ENCODE measurements at regions not wholly inside any gene's neighbourhood (a gene's known extent, or its start where the extent isn't known, plus 50 kb on each side); places are given as distances from the start of the nearest gene placed in this dataset.

DNA sequence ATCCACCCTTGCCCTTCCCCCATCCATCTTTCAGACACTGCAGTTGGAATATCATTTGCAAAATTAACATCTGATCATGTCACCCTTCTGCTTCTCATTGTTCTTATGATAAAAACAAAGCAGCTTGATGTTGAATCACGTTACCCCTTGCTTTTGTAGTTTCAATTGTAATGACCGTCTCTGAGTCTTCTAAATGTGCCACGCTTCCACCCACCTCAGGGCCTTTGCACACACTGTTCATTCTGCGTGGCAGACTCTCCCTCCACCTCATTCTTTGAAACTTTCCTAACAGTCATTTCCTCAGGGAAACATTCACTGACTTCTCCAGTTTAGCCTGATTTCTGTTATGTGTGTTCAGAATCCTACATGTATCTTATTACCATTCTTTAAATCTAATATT lies 143.6 kb upstream of the LMO4 start:
- Histone ChIP-seq H2AFZ (no peak overlapping the region), H3K9me2 (ENCODE audit: insufficient read depth) (no peaks in the 10 kb centered on the region), H3K79me2 (ENCODE audit: low read depth) (no peaks in the 10 kb centered on the region), H3K27me3 (ENCODE audit: insufficient read depth, low read depth) (no peaks in the 10 kb centered on the region), H4K20me1 (ENCODE audit: insufficient read depth) (no peaks in the 10 kb centered on the region), H3K27ac (no peak overlapping the region), H3K4me2 (no peak overlapping the region), H3K36me3 (ENCODE audit: low read depth) (no peaks in the 10 kb centered on the region), H3F3A (ENCODE audit: insufficient read depth, low read depth) (no peaks in the 10 kb centered on the region), H3K9me3 (ENCODE audit: insufficient read depth, low read depth) (no peaks in the 10 kb centered on the region; the same call in 1 of the 2 replicates), H3K4me1 (replicated peaks; ENCODE audit: insufficient read depth) (peaks cover 14% of the 10 kb centered on the region), H3K4me3 (no peak overlapping the region)
- no peak for DNase-seq
- POLR2A ChIA-PET (ENCODE audit: unreplicated experiment), result no interaction called here
- no peak for TF ChIP-seq EZH2 (IDR thresholded peaks at IDR 0.05; ENCODE audit: low read depth)
- TF ChIP-seq, protein P1, sequence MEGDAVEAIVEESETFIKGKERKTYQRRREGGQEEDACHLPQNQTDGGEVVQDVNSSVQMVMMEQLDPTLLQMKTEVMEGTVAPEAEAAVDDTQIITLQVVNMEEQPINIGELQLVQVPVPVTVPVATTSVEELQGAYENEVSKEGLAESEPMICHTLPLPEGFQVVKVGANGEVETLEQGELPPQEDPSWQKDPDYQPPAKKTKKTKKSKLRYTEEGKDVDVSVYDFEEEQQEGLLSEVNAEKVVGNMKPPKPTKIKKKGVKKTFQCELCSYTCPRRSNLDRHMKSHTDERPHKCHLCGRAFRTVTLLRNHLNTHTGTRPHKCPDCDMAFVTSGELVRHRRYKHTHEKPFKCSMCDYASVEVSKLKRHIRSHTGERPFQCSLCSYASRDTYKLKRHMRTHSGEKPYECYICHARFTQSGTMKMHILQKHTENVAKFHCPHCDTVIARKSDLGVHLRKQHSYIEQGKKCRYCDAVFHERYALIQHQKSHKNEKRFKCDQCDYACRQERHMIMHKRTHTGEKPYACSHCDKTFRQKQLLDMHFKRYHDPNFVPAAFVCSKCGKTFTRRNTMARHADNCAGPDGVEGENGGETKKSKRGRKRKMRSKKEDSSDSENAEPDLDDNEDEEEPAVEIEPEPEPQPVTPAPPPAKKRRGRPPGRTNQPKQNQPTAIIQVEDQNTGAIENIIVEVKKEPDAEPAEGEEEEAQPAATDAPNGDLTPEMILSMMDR (conservative IDR thresholded peaks at IDR 0.05), result no peak
- no TSS peak for BruUV-seq (replicated peaks)
- intact Hi-C loops (cut with micrococcal nuclease; ENCODE audit: unreplicated experiment), result no loop called here
- CTCF ChIA-PET, result no interaction called here

DNA sequence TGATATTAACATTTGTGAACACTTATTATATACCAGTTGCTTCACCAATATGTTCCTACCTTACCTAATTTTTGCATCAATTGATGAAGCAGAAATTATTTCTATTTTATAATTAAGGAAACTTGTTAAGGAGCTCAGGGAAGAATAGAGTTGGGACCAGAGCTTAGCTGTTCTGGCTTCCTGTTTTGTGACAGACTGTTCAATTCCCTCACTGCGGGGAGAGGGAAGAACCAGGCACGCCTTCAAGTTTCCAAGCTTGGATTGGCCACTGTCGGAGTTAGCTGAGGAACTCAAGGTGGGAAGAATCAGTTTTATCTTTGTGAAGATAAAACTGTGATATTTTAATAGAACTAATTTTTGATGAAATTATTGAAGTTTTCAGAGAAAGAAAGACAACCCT lies 142.3 kb upstream of the LMO4 start:
- TF ChIP-seq, protein P1 (conservative IDR thresholded peaks at IDR 0.05), result no peak
- no peak for TF ChIP-seq EZH2 (IDR thresholded peaks at IDR 0.05; ENCODE audit: low read depth)

DNA sequence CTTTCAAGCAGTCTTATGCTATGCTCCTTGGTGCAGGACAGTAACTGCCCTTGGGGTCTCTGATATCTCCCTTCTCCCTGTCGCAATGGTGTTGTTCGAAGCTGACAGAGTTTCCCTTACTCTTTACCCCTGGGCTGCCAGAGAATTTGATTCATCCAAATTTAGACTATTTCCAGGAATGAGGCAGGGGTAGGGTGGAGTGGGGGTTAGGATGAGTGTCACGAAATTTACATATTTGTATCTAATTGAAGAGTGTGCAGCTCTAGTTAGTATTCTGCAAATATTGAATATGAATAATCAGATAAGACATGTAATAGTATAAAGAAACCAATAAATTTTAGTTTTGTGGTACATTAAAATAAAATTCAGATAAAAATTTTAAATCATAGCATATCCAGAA lies 140.0 kb upstream of the LMO4 start:
- CTCF ChIA-PET, result interaction anchor here (0.6 kb wide), 1 partner anchor 1660 kb away, joined by 4 read pairs; no protein-coding TSS in a partner anchor
- Histone ChIP-seq H2AFZ (no peak overlapping the region), H3K9me2 (ENCODE audit: insufficient read depth) (no peaks in the 10 kb centered on the region), H3K27ac (no peak overlapping the region), H3K4me1 (replicated peaks; ENCODE audit: insufficient read depth) (no peaks in the 10 kb centered on the region), H3F3A (ENCODE audit: insufficient read depth, low read depth) (no peaks in the 10 kb centered on the region), H3K9me3 (ENCODE audit: insufficient read depth, low read depth) (no peaks in the 10 kb centered on the region; the same call in 1 of the 2 replicates), H4K20me1 (ENCODE audit: insufficient read depth) (no peaks in the 10 kb centered on the region), H3K4me2 (no peak overlapping the region), H3K79me2 (ENCODE audit: low read depth) (no peaks in the 10 kb centered on the region), H3K27me3 (ENCODE audit: insufficient read depth, low read depth) (no peaks in the 10 kb centered on the region), H3K4me3 (no peak overlapping the region), H3K36me3 (ENCODE audit: low read depth) (no peaks in the 10 kb centered on the region)
- no peak for TF ChIP-seq EZH2 (IDR thresholded peaks at IDR 0.05; ENCODE audit: low read depth)
- TF ChIP-seq, protein P1 (conservative IDR thresholded peaks at IDR 0.05), result no peak
- DNase-seq, result no peak
- POLR2A ChIA-PET (ENCODE audit: unreplicated experiment), result no interaction called here
- intact Hi-C loops (cut with micrococcal nuclease; ENCODE audit: unreplicated experiment), result no loop called here
- no TSS peak for BruUV-seq (replicated peaks)

More for the DNA sequence above, 142.3 kb upstream of the LMO4 start:
- Histone ChIP-seq H3K4me3 (no peak overlapping the region), H3K4me1 (replicated peaks; ENCODE audit: insufficient read depth) (peaks cover 14% of the 10 kb centered on the region), H3K9me2 (ENCODE audit: insufficient read depth) (no peaks in the 10 kb centered on the region), H4K20me1 (ENCODE audit: insufficient read depth) (no peaks in the 10 kb centered on the region), H3K79me2 (ENCODE audit: low read depth) (no peaks in the 10 kb centered on the region), H3K4me2 (no peak overlapping the region), H3K36me3 (ENCODE audit: low read depth) (no peaks in the 10 kb centered on the region), H3K9me3 (ENCODE audit: insufficient read depth, low read depth) (no peaks in the 10 kb centered on the region; the same call in 1 of the 2 replicates), H3F3A (ENCODE audit: insufficient read depth, low read depth) (no peaks in the 10 kb centered on the region), H2AFZ (no peak overlapping the region), H3K27ac (no peak overlapping the region), H3K27me3 (ENCODE audit: insufficient read depth, low read depth) (no peaks in the 10 kb centered on the region)
- intact Hi-C loops (cut with micrococcal nuclease; ENCODE audit: unreplicated experiment), result no loop called here
- POLR2A ChIA-PET (ENCODE audit: unreplicated experiment), result no interaction called here
- CTCF ChIA-PET, result no interaction called here
- no TSS peak for BruUV-seq (replicated peaks)
- no peak for DNase-seq
